Esophagus squamous epithelium (tissue), 5 donors: ENCODE measurements at regions not wholly inside any gene's neighbourhood (a gene's known extent, or its start where the extent isn't known, plus 50 kb on each side); places are given as distances from the start of the nearest gene placed in this dataset.

Experiments used
- DNase-seq: peaks from one replicate; lab custom pipeline; 2025; lab: John Stamatoyannopoulos, UW
- H3K27ac ChIP-seq, 4 donors: fragments of 200-600 bp; sonication (generic); one replicate each; pipeline ENCODE4 v1.5.1; 2016 to 2019; ENCODE audit warnings: mild to moderate bottlenecking in 1 of 4
- H3K27me3 ChIP-seq, 4 donors: fragments of 200-600 bp; sonication (generic); 1 replicate in 3 of 4; 2 replicates in 1 of 4; pipeline versions ENCODE4 v1.5.1 to v1.6.0; 2017 to 2021; ENCODE audit warnings: antibody characterized with exemption in 1 of 4
- H3K36me3 ChIP-seq, 3 donors: fragments of 200-600 bp; sonication (generic); one replicate each; pipeline ENCODE4 v1.5.1; 2016 to 2019
- H3K4me1 ChIP-seq, 3 donors: fragments of 200-600 bp; sonication (generic); one replicate each; pipeline ENCODE4 v1.5.1; 2017 to 2019
- H3K4me3 ChIP-seq, 4 donors: fragments of 200-600 bp; sonication (generic); 1 replicate in 3 of 4; 2 replicates in 1 of 4; pipeline ENCODE4 v1.5.1; 2016 to 2019; ENCODE audit warnings: mild to moderate bottlenecking in 2 of 4, moderate library complexity in 1 of 4
- H3K9me3 ChIP-seq, 3 donors: fragments of 200-600 bp; sonication (generic); one replicate each; pipeline ENCODE4 v1.5.1; 2016 to 2019
- POLR2A ChIP-seq, 4 donors: fragments of 450-650 bp; IDR thresholded peaks; one replicate each; pipeline ENCODE4 v1.6.1; 2017; ENCODE audit warnings: antibody characterized with exemption in 4 of 4, mild to moderate bottlenecking in 4 of 4, moderate library complexity in 3 of 4
- whole genome bisulfite sequencing, 2 donors: methylation state at CpG; one replicate each; pipeline ENCODE4 v1.1.5; 2018; 5-methylcytosine and 5-hydroxymethylcytosine counted together
- intact Hi-C: fragments of 100-400 bp; cut with DNase I; formaldehyde crosslinking; loops from one replicate; pipeline ENCODE4 v1.15.0; 2022
- TF ChIP-seq, protein P1 (sequence below), 6 experiments: fragments of 450-650 bp in 4 of 6; fragments of 200-600 bp in 2 of 6; sonication (generic) in 2 of 6; IDR thresholded peaks; one replicate each; pipeline ENCODE4 v1.5.1; 2016 to 2019; ENCODE audit warnings: antibody characterized with exemption in 6 of 6, mild to moderate bottlenecking in 4 of 6, moderate library complexity in 4 of 6
- donor health status: DM: yes; HTN: yes; CAD: no.

DNA sequence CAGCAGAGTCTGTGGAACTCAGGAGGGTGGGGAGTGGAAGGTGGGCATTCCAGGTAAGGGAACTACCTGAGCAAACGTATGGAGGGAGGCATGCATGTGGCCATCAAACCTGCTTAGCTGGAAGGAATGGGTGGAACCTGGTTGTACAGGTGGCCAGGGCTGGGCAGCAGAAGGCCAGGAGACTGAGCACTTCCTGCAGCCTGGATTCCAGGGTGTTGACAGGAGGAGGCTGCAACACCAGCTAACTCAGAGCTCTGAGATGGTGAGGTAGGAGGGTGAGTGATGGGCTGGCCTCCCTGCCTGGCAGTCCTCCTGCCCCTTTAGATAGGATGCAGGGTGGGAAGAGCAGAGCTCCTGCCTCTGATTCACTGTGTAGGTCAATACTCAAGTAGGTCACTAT is 92.5 kb upstream of the CPEB4 start:
- DNase-seq = no peak
- WGBS, 2 donors = 55 to 64% methylated on average over 1 of the region's 1 CpG
- Histone ChIP-seq H3K4me3 (no peak overlapping the region), H3K36me3 (no peaks in the 10 kb centered on the region), H3K27me3 (no peaks in the 10 kb centered on the region), H3K4me1 (peaks cover 6 to 27% (median 11%) of the 10 kb centered on the region in 3 donors), H3K27ac (peak overlapping the region; percentile 1 to 70 (median 44)), H3K9me3 (no peaks in the 10 kb centered on the region)
- intact Hi-C loops = no loop called here
- no peak for TF ChIP-seq POLR2A (IDR thresholded peaks at IDR 0.05)

DNA sequence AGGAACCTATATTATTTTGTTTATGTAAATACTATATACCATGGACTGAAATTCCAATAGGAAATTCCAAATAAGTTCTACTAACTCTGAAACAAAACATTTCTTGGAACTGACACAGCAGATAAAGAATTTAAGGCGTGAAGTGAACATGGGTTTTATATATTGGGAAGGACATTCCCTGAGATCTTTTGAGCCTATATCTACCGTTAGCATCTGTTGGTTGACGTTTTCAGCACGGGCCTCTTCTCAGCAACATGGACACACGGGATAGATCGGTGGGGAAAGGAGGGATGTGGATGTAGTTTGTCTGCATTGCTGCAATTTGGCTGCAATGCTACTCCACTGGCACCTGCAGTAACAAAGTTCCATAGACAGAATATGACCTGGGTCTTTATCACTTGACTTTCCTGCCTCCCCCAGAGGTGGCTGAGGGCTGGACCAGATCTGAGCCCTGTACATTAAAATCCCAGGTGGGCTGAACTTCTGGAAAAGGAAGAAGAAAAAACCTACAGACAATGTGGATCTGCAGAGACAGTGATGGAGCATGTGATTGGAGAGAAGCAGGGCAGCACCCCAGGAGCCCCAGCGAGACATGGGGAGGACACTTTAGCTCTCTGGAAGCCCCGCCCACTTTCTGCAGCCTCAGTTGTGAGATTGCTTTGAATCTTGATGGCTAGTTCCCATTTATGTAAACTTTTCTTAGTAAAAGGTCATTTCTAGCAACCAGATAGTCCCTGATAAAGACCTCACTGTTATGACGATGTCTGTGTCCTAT is 91.2 kb upstream of the CPEB4 start:
- Histone ChIP-seq H3K27ac (no peak overlapping the region), H3K36me3 (no peaks in the 10 kb centered on the region), H3K4me3 (no peak overlapping the region), H3K27me3 (no peaks in the 10 kb centered on the region), H3K9me3 (no peaks in the 10 kb centered on the region), H3K4me1 (peaks cover 6 to 27% (median 11%) of the 10 kb centered on the region in 3 donors)
- intact Hi-C loops = no loop called here
- no peak for DNase-seq
- no peak for TF ChIP-seq POLR2A (IDR thresholded peaks at IDR 0.05)
- TF ChIP-seq, protein P1, sequence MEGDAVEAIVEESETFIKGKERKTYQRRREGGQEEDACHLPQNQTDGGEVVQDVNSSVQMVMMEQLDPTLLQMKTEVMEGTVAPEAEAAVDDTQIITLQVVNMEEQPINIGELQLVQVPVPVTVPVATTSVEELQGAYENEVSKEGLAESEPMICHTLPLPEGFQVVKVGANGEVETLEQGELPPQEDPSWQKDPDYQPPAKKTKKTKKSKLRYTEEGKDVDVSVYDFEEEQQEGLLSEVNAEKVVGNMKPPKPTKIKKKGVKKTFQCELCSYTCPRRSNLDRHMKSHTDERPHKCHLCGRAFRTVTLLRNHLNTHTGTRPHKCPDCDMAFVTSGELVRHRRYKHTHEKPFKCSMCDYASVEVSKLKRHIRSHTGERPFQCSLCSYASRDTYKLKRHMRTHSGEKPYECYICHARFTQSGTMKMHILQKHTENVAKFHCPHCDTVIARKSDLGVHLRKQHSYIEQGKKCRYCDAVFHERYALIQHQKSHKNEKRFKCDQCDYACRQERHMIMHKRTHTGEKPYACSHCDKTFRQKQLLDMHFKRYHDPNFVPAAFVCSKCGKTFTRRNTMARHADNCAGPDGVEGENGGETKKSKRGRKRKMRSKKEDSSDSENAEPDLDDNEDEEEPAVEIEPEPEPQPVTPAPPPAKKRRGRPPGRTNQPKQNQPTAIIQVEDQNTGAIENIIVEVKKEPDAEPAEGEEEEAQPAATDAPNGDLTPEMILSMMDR (IDR thresholded peaks at IDR 0.05) = no peak
- 81 to 86% methylated on average over 8 to 9 of the region's 9 CpGs for WGBS, 2 donors

DNA sequence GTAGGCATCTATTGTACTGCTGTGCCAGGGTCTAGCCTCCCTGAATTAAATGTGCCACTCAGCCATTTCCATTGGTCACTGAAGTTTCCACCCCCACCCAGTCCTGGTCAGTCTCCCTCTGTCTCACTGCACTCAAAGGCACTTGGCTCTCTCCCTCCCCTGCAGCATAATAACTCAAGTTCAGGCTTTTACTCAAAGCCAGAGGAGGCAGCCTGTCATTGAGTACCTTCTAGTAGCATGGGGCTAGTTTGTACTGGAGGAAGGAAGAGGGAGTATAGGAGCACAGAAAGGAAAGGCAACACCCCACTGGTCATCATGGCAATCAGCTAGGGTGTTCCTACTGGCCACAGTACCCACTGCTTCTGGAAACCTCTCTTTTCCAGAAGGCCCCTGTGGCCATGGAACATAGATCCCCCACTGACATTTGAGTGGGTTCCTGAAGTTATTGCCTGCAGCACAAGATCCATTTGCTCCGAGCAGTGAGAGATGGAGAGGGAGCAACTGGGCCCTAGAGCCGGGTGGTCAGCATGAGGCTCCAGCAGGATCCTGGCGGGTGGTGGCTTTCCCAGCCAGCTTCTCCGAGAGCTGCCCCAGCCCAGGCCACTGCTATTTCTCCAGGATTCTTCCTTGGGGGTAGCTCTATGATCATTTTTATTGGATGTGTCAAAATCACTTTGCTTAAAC is 89.9 kb upstream of the CPEB4 start:
- H3K4me1 ChIP-seq = peaks cover 6 to 25% (median 14%) of the 10 kb centered on the region in 3 donors
- intact Hi-C loops = no loop called here
- H3K4me3 ChIP-seq = no peak overlapping the region
- no peaks in the 10 kb centered on the region for H3K9me3 ChIP-seq
- no peaks in the 10 kb centered on the region for H3K36me3 ChIP-seq
- no peak for TF ChIP-seq POLR2A (IDR thresholded peaks at IDR 0.05)
- TF ChIP-seq, protein P1 (IDR thresholded peaks at IDR 0.05) = no peak
- H3K27me3 ChIP-seq = no peaks in the 10 kb centered on the region
- H3K27ac ChIP-seq = no peak overlapping the region
- 92 to 100% methylated on average over 4 of the region's 4 CpGs for WGBS, 2 donors
- no peak for DNase-seq

DNA sequence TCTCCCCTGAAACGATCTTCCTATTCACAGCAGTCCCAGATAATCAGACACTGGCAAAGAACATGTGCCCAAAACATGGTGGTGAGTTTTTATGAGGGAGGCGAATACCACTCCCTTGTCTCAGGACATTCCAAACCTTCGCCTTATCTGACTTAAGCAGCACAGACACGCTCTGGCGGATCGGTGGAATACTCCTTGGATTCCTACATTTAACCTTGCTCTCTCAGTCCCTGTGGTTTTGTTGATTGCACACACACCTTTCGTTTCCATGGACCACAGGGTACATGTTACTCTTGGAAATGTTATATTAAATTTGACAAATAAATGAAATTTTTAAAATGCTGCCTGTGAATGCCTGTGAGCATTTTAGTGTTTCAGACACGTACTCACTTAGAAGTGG is 87.8 kb upstream of the CPEB4 start:
- TF ChIP-seq, protein P1 (IDR thresholded peaks at IDR 0.05) = no peak
- TF ChIP-seq POLR2A (IDR thresholded peaks at IDR 0.05) = no peak
- Histone ChIP-seq H3K27me3 (no peaks in the 10 kb centered on the region), H3K4me3 (no peak overlapping the region), H3K36me3 (no peaks in the 10 kb centered on the region), H3K4me1 (peaks cover 0 to 6% (median 3%) of the 10 kb centered on the region in 3 donors), H3K9me3 (peaks cover 0 to 3% (median 0%) of the 10 kb centered on the region in 3 donors), H3K27ac (no peak overlapping the region)
- 77 to 87% methylated on average over 8 of the region's 8 CpGs for WGBS, 2 donors
- intact Hi-C loops = no loop called here
- no peak for DNase-seq

DNA sequence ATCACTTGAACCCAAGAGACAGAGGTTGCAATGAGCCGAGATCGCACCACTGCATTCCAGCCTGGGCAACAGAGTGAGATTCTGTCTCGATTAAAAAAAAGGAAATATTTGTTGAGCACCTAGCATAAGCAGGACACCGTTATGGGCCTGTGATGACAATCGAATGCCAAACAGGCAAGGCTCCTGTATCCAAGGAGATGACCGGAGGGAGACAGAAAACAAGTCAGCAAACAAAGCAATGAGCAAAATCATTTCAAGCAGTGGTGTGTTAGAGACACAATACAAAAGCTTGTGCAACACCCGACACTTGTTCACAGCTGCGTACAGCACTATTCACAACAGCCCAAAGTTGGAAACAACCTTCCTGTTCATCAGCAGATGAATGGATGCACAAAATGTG is 87.1 kb upstream of the CPEB4 start:
- Histone ChIP-seq H3K4me3 (no peak overlapping the region), H3K4me1 (peaks cover 0 to 6% (median 3%) of the 10 kb centered on the region in 3 donors), H3K36me3 (no peaks in the 10 kb centered on the region), H3K9me3 (peaks cover 0 to 3% (median 0%) of the 10 kb centered on the region in 3 donors), H3K27ac (no peak overlapping the region), H3K27me3 (no peaks in the 10 kb centered on the region)
- WGBS, 2 donors = 91 to 94% methylated on average over 8 of the region's 8 CpGs
- TF ChIP-seq, protein P1 (IDR thresholded peaks at IDR 0.05) = no peak
- TF ChIP-seq POLR2A (IDR thresholded peaks at IDR 0.05) = no peak
- DNase-seq = no peak
- intact Hi-C loops = no loop called here
